ENCODE measurements at regions not wholly inside any gene's neighbourhood (a gene's known extent, or its start where the extent isn't known, plus 50 kb on each side); places are given as distances from the start of the nearest gene placed in this dataset.

GRCh38 chr4:79833857-79834256 is 239.2 kb downstream of the ANTXR2 start:
- TF ChIP-seq CTCF (IDR thresholded peaks at IDR 0.05; ENCODE audit: control extremely low read depth, extremely low read depth) = no peak
- Histone ChIP-seq H3K36me3 (ENCODE audit: control insufficient read depth in 4 of 4, insufficient read depth in 4 of 4, low read length in 4 of 4) (no peaks in the 10 kb centered on the region), H3K9me3 (ENCODE audit: control insufficient read depth in 4 of 4, insufficient read depth in 3 of 4, low read length in 3 of 4) (peaks cover 0 to 3% (median 0%) of the 10 kb centered on the region in 4 donors), H3K27me3 (ENCODE audit: control insufficient read depth in 3 of 3, insufficient read depth in 3 of 3, low read length in 2 of 3) (no peaks in the 10 kb centered on the region), H3K4me1 (ENCODE audit: control insufficient read depth in 5 of 5, insufficient read depth in 5 of 5, low read length in 5 of 5) (no peaks in the 10 kb centered on the region), H3K27ac (ENCODE audit: low read depth in 1 of 2, low read length in 1 of 2) (no peak overlapping the region), H3K4me3 (no peak overlapping the region), H3K9ac (ENCODE audit: insufficient read depth in 1 of 2, low read length in 2 of 2) (no peak overlapping the region)
- 92% methylated on average over 1 of the region's 1 CpG for WGBS, 2 donors
- DNase-seq (no peak), ATAC-seq (ENCODE audit: insufficient read depth, low FRiP score) (no peak)

- H3K36me3 ChIP-seq (ENCODE audit: control insufficient read depth in 4 of 4, insufficient read depth in 4 of 4, low read length in 4 of 4) = no peaks in the 10 kb centered on the region
- DNase-seq = no peak
- no peaks in the 10 kb centered on the region for H3K9me3 ChIP-seq (ENCODE audit: control insufficient read depth in 4 of 4, insufficient read depth in 3 of 4, low read length in 3 of 4)
- no peak overlapping the region for H3K27ac ChIP-seq (ENCODE audit: low read depth in 1 of 2, low read length in 1 of 2)
- H3K9ac ChIP-seq (ENCODE audit: insufficient read depth in 1 of 2, low read length in 2 of 2) = no peak overlapping the region
- H3K4me3 ChIP-seq = no peak overlapping the region
- no peaks in the 10 kb centered on the region for H3K4me1 ChIP-seq (ENCODE audit: control insufficient read depth in 5 of 5, insufficient read depth in 5 of 5, low read length in 5 of 5)
- H3K27me3 ChIP-seq (ENCODE audit: control insufficient read depth in 3 of 3, insufficient read depth in 3 of 3, low read length in 2 of 3) = no peaks in the 10 kb centered on the region
- ATAC-seq (ENCODE audit: insufficient read depth, low FRiP score) = no peak
- TF ChIP-seq CTCF (IDR thresholded peaks at IDR 0.05; ENCODE audit: control extremely low read depth, extremely low read depth) = no peak
Measured at GRCh38 chr4:79831701-79832514, 241.1 kb downstream of the ANTXR2 start.

- Histone ChIP-seq H3K36me3 (ENCODE audit: control insufficient read depth in 4 of 4, insufficient read depth in 4 of 4, low read length in 4 of 4) (no peaks in the 10 kb centered on the region), H3K4me3 (no peak overlapping the region), H3K4me1 (ENCODE audit: control insufficient read depth in 5 of 5, insufficient read depth in 5 of 5, low read length in 5 of 5) (no peaks in the 10 kb centered on the region), H3K9me3 (ENCODE audit: control insufficient read depth in 4 of 4, insufficient read depth in 3 of 4, low read length in 3 of 4) (no peaks in the 10 kb centered on the region), H3K27ac (ENCODE audit: low read depth in 1 of 2, low read length in 1 of 2) (no peak overlapping the region), H3K9ac (ENCODE audit: insufficient read depth in 1 of 2, low read length in 2 of 2) (no peak overlapping the region), H3K27me3 (ENCODE audit: control insufficient read depth in 3 of 3, insufficient read depth in 3 of 3, low read length in 2 of 3) (no peaks in the 10 kb centered on the region)
- WGBS, 2 donors = 61 to 63% methylated on average over 3 of the region's 3 CpGs
- no peak for DNase-seq
- TF ChIP-seq CTCF (IDR thresholded peaks at IDR 0.05; ENCODE audit: control extremely low read depth, extremely low read depth) = no peak
- no peak for ATAC-seq (ENCODE audit: insufficient read depth, low FRiP score)
Measured at GRCh38 chr4:79831119-79831528, 241.9 kb downstream of the ANTXR2 start.

GRCh38 chr4:79827283-79827682 is 245.7 kb downstream of the ANTXR2 start:
- Histone ChIP-seq H3K4me1 (ENCODE audit: control insufficient read depth in 5 of 5, insufficient read depth in 5 of 5, low read length in 5 of 5) (peaks cover 0 to 7% (median 0%) of the 10 kb centered on the region in 5 donors), H3K9me3 (ENCODE audit: control insufficient read depth in 4 of 4, insufficient read depth in 3 of 4, low read length in 3 of 4) (no peaks in the 10 kb centered on the region), H3K4me3 (no peak overlapping the region), H3K9ac (ENCODE audit: insufficient read depth in 1 of 2, low read length in 2 of 2) (no peak overlapping the region), H3K36me3 (ENCODE audit: control insufficient read depth in 4 of 4, insufficient read depth in 4 of 4, low read length in 4 of 4) (no peaks in the 10 kb centered on the region), H3K27ac (ENCODE audit: low read depth in 1 of 2, low read length in 1 of 2) (no peak overlapping the region), H3K27me3 (ENCODE audit: control insufficient read depth in 3 of 3, insufficient read depth in 3 of 3, low read length in 2 of 3) (no peaks in the 10 kb centered on the region)
- DNase-seq (no peak), ATAC-seq (ENCODE audit: insufficient read depth, low FRiP score) (no peak)
- WGBS, 2 donors = 64 to 75% methylated on average over 5 of the region's 5 CpGs
- TF ChIP-seq CTCF (IDR thresholded peaks at IDR 0.05; ENCODE audit: control extremely low read depth, extremely low read depth) = no peak

Data from lung (tissue), 11 donors.